SK-N-SH (cell line): ENCODE measurements at regions not wholly inside any gene's neighbourhood (a gene's known extent, or its start where the extent isn't known, plus 50 kb on each side); places are given as distances from the start of the nearest gene placed in this dataset.

Experiments
- CTCF ChIA-PET: fragments of 300-600, 350-600 bp; formaldehyde crosslinking; extraction: SDS; loops from one replicate; lab custom pipeline; 2021; lab: Yijun Ruan, JAX
- POLR2A ChIA-PET: fragments of 350-600 bp; sonication (Branson Sonifier 250); formaldehyde crosslinking; extraction: SDS; loops from one replicate; lab custom pipeline; 2020; ENCODE audit warnings: antibody characterized with exemption, inconsistent platforms; lab: Yijun Ruan, JAX
- DNase-seq: peaks from one replicate; pipeline ENCODE4 v3.0.0; 2012
- H2AFZ ChIP-seq: fragments of 200-600 bp; sonication (generic); 2 replicates; pipeline ENCODE4 v1.8.1; 2016; ENCODE audit warnings: antibody characterized with exemption, mild to moderate bottlenecking, low read depth
- H3F3A ChIP-seq: fragments of 200-600 bp; sonication (generic); replicated peaks from 2 replicates; pipeline ENCODE3; 2016; ENCODE audit warnings: antibody characterized with exemption, mild to moderate bottlenecking; ENCODE audit not compliant: insufficient read depth
- H3K27ac ChIP-seq, 2 experiments: fragments of 200-500 bp in 1 of 2; fragments of 200-600 bp in 1 of 2; sonication (Bioruptor generic) in 1 of 2; sonication (generic), shearing (Covaris generic) in 1 of 2; 2 replicates each; pipeline versions ENCODE4 v1.5.1 to v1.6.1; 2014 to 2016; ENCODE audit warnings: low read depth in 2 of 2, inconsistent platforms in 1 of 2, low read length in 1 of 2, mild to moderate bottlenecking in 1 of 2, mixed read lengths in 1 of 2
- H3K27me3 ChIP-seq: fragments of 200-600 bp; sonication (generic), shearing (Covaris generic); 2 replicates; pipeline ENCODE4 v1.6.1; 2016; ENCODE audit warnings: mixed run types; ENCODE audit not compliant: insufficient read depth
- H3K36me3 ChIP-seq, 2 experiments: fragments of 200-500 bp in 1 of 2; fragments of 200-600 bp in 1 of 2; sonication (Bioruptor generic) in 1 of 2; sonication (generic) in 1 of 2; replicated peaks in 1 of 2; 2 replicates each; pipeline versions ENCODE3 to v1.5.1; 2014 to 2016; ENCODE audit warnings: low read length in 1 of 2, mild to moderate bottlenecking in 1 of 2; ENCODE audit not compliant: insufficient read depth in 2 of 2, control insufficient read depth in 1 of 2
- H3K4me1 ChIP-seq, 2 experiments: fragments of 200-500 bp in 1 of 2; fragments of 200-600 bp in 1 of 2; sonication (Bioruptor generic) in 1 of 2; sonication (generic), shearing (Covaris generic) in 1 of 2; 2 replicates each; pipeline versions ENCODE4 v1.5.1 to v1.6.1; 2014 to 2016; ENCODE audit warnings: low read depth in 1 of 2, low read length in 1 of 2, mixed run types in 1 of 2; ENCODE audit not compliant: insufficient read depth in 2 of 2, control insufficient read depth in 1 of 2
- H3K4me2 ChIP-seq: fragments of 200-600 bp; sonication (generic), shearing (Covaris generic); 2 replicates; pipeline ENCODE4 v1.6.1; 2017; ENCODE audit warnings: mixed run types
- H3K4me3 ChIP-seq, 2 experiments: fragments of 200-500 bp in 1 of 2; fragments of 200-600 bp in 1 of 2; sonication (Bioruptor generic) in 1 of 2; sonication (generic), shearing (Covaris generic) in 1 of 2; 2 replicates each; pipeline versions ENCODE4 v1.5.1 to v1.8.1; 2014 to 2016; ENCODE audit warnings: low read depth in 2 of 2, inconsistent platforms in 1 of 2, low read length in 1 of 2, mild to moderate bottlenecking in 1 of 2, mixed read lengths in 1 of 2, moderate library complexity in 1 of 2
- H3K79me2 ChIP-seq: fragments of 200-600 bp; sonication (generic); 2 replicates; pipeline ENCODE4 v1.8.1; 2017; ENCODE audit warnings: mild to moderate bottlenecking; ENCODE audit not compliant: insufficient read depth
- H3K9ac ChIP-seq: fragments of 200-600 bp; sonication (generic); 2 replicates; pipeline ENCODE4 v1.6.1; 2017; ENCODE audit warnings: mixed run types
- H3K9me2 ChIP-seq: fragments of 200-600 bp; sonication (generic); 2 replicates; pipeline ENCODE4 v1.6.1; 2017; ENCODE audit warnings: mixed run types
- H3K9me3 ChIP-seq: fragments of 200-600 bp; sonication (generic); 2 replicates; pipeline ENCODE4 v1.6.1; 2017; ENCODE audit warnings: mixed run types, mild to moderate bottlenecking, moderate library complexity
- H4K20me1 ChIP-seq: fragments of 200-600 bp; sonication (generic); 2 replicates; pipeline ENCODE4 v1.6.1; 2017; ENCODE audit warnings: mild to moderate bottlenecking, mixed run types; ENCODE audit not compliant: insufficient read depth
- CHD2 ChIP-seq: fragments of 150-350 bp; IDR thresholded peaks from 2 replicates; pipeline ENCODE4 v1.6.1; 2018; ENCODE audit warnings: low read length; ENCODE audit not compliant: partially characterized antibody
- EP300 ChIP-seq, 2 experiments: IDR thresholded peaks; 2 replicates each; pipeline versions ENCODE4 v1.4.0 to v1.6.1; 2012; ENCODE audit warnings: borderline replicate concordance in 1 of 2, low read depth in 1 of 2, low read length in 1 of 2
- EZH2phosphoT487 ChIP-seq: fragments of 200-600 bp; sonication (generic); IDR thresholded peaks from 2 replicates; pipeline ENCODE4 v1.6.1; 2017; ENCODE audit warnings: low read depth, mixed run types, mild to moderate bottlenecking, antibody characterized with exemption, moderate library complexity, borderline replicate concordance
- FOSL2 ChIP-seq: IDR thresholded peaks from 2 replicates; pipeline ENCODE4 v1.4.0; 2012; ENCODE audit warnings: low read depth, mild to moderate bottlenecking, moderate library complexity, borderline replicate concordance
- FOXM1 ChIP-seq: IDR thresholded peaks from 2 replicates; pipeline ENCODE4 v1.4.0; 2012; ENCODE audit warnings: low read depth, mild to moderate bottlenecking
- GABPA ChIP-seq: IDR thresholded peaks from 2 replicates; pipeline ENCODE4 v1.4.0; 2012; ENCODE audit warnings: low read depth, mild to moderate bottlenecking
- NRF1 ChIP-seq: IDR thresholded peaks from 2 replicates; pipeline ENCODE4 v1.6.1; 2012; ENCODE audit warnings: low read depth, mild to moderate bottlenecking, low read length
- RFX5 ChIP-seq: IDR thresholded peaks from 2 replicates; pipeline ENCODE4 v1.6.1; 2012; ENCODE audit warnings: mild to moderate bottlenecking, improper control_type of control experiment, low read length
- RXRA ChIP-seq: IDR thresholded peaks from 2 replicates; pipeline ENCODE4 v1.4.0; 2012; ENCODE audit warnings: low read depth, mild to moderate bottlenecking, borderline replicate concordance
- SIN3A ChIP-seq: IDR thresholded peaks from 2 replicates; pipeline ENCODE4 v1.6.1; 2012; ENCODE audit warnings: low read depth, mild to moderate bottlenecking, low read length, moderate library complexity, borderline replicate concordance
- TAF1 ChIP-seq: IDR thresholded peaks from 2 replicates; pipeline ENCODE4 v1.6.1; 2012; ENCODE audit warnings: low read depth, mild to moderate bottlenecking, low read length, moderate library complexity, borderline replicate concordance
- YY1 ChIP-seq: IDR thresholded peaks from 2 replicates; pipeline ENCODE4 v1.4.0; 2012; ENCODE audit warnings: low read depth, mild to moderate bottlenecking
- WGBS: methylation state at CpG from one replicate; pipeline ENCODE4 v1.1.6; 2017; ENCODE audit warnings: low lambda C conversion rate; 5-methylcytosine and 5-hydroxymethylcytosine counted together
- TF ChIP-seq, protein P1 (sequence below): fragments of 150-350 bp; IDR thresholded peaks from 2 replicates; pipeline ENCODE4 v1.6.1; 2016; ENCODE audit warnings: mild to moderate bottlenecking, low read depth, low read length
- TF ChIP-seq, protein P2 (sequence below): IDR thresholded peaks from 2 replicates; pipeline ENCODE4; 2012
- TF ChIP-seq, protein P3 (sequence below): IDR thresholded peaks from 2 replicates; pipeline ENCODE4 v1.4.0; 2012; ENCODE audit warnings: low read depth
- TF ChIP-seq, protein P4 (sequence below): fragments of 150-350 bp; IDR thresholded peaks from 2 replicates; pipeline ENCODE4 v1.6.1; 2017; ENCODE audit warnings: antibody characterized with exemption, low read length, low read depth, borderline replicate concordance
- TF ChIP-seq, protein P5 (sequence below): IDR thresholded peaks from 2 replicates; pipeline ENCODE4 v1.4.0; 2012; ENCODE audit warnings: low read depth, borderline replicate concordance

DNA sequence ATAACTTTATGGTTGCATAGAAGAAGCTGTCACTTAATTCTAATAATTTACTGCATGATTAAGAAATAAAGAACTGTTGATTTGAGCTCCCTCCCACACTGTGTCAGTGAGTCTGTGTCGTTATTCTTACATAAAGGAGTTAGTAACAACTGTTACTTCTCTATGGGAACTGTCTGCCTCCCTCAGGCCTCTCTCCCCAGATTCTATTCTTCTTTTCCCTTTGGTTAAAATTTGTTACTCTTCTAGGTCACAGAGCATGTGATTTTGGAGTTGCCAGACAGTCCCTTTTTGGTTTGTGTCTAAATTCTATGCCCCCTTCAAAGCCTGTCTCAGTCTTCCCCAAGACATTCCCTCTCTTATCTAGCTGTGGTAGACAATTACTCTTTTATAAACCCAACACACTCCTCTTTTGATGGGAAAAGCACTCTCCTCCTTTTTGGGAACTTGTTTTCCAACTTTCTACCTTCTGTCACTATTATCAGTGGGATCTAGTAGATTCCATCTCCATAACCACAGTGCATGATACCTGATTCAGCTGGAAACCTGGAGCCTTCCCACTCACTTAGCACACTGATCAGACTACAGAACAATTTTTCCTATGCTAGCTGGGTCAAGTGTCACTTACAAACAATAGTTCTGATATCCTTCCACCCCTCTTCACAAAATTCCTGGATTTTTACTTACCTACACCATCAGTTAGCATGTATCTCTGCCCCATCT, 422.1 kb upstream of the TGFBR2 start:
- H3K36me3 ChIP-seq: no peaks in the 10 kb centered on the region
- no peaks in the 10 kb centered on the region for H3F3A ChIP-seq
- DNase-seq: no peak
- H3K4me1 ChIP-seq: peaks cover 10 to 21% of the 10 kb centered on the region in 2 experiments; a peak in 3 of 4 replicates
- no peak overlapping the region for H2AFZ ChIP-seq
- H3K27ac ChIP-seq: no peak overlapping the region
- H3K79me2 ChIP-seq: no peaks in the 10 kb centered on the region
- H3K4me2 ChIP-seq: no peak overlapping the region
- no peaks in the 10 kb centered on the region for H3K9me2 ChIP-seq
- H3K9me3 ChIP-seq: no peaks in the 10 kb centered on the region
- no peaks in the 10 kb centered on the region for H3K27me3 ChIP-seq
- CTCF ChIA-PET: interaction anchor here (1.1 to 1.5 kb wide), 2 partner anchors 142 to 510 kb away, joined by 3 to 4 read pairs; no protein-coding TSS in a partner anchor
- TF ChIP-seq TAF1 (no peak), EZH2phosphoT487 (no peak), FOSL2 (no peak), NRF1 (no peak)
- TF ChIP-seq, protein P1, sequence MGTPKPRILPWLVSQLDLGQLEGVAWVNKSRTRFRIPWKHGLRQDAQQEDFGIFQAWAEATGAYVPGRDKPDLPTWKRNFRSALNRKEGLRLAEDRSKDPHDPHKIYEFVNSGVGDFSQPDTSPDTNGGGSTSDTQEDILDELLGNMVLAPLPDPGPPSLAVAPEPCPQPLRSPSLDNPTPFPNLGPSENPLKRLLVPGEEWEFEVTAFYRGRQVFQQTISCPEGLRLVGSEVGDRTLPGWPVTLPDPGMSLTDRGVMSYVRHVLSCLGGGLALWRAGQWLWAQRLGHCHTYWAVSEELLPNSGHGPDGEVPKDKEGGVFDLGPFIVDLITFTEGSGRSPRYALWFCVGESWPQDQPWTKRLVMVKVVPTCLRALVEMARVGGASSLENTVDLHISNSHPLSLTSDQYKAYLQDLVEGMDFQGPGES: no peak
- 80% methylated on average over 1 of the region's 1 CpG for WGBS
- no peak overlapping the region for H3K9ac ChIP-seq
- POLR2A ChIA-PET: no interaction called here
- H4K20me1 ChIP-seq: no peaks in the 10 kb centered on the region
- no peak overlapping the region for H3K4me3 ChIP-seq

DNA sequence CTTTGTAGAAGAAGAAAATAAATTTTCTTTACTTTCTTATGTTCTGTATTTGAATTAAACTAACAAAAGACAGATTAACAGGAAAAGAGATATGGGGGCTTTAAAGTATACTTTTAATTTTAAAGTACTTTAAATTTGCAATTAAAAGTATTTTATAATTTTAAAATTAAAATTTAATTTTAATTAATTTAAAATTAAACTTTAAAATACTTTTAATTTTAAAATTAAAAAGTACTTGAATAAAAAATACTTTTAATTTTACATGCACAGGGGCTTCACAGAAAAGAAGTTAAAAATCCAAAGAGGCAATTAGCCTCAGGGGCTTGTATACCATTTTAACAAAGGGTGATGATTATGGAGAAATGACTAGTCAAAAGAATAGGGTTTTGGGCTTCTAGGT, 420.5 kb upstream of the TGFBR2 start:
- Histone ChIP-seq H3K27me3 (no peaks in the 10 kb centered on the region), H4K20me1 (no peaks in the 10 kb centered on the region), H3K4me2 (no peak overlapping the region), H3K27ac (peak overlapping the region in 1 of 2 experiments; percentile 47; a peak in 2 of 4 replicates), H3K4me1 (peaks cover 10 to 21% of the 10 kb centered on the region in 2 experiments; a peak in 3 of 4 replicates), H3K9me3 (no peaks in the 10 kb centered on the region), H3K79me2 (no peaks in the 10 kb centered on the region), H3F3A (no peaks in the 10 kb centered on the region), H3K4me3 (no peak overlapping the region), H3K36me3 (no peaks in the 10 kb centered on the region), H2AFZ (no peak overlapping the region), H3K9me2 (no peaks in the 10 kb centered on the region), H3K9ac (no peak overlapping the region)
- ChIA-PET POLR2A (interaction anchor here (0.6 kb wide), 1 partner anchor 1367 kb away, joined by 3 read pairs; no protein-coding TSS in a partner anchor), CTCF (interaction anchor here (1.0 to 1.1 kb wide), 2 partner anchors 13 to 143 kb away, joined by 3 to 5 read pairs; no protein-coding TSS in a partner anchor)
- DNase-seq: no peak
- TF ChIP-seq, protein P2, sequence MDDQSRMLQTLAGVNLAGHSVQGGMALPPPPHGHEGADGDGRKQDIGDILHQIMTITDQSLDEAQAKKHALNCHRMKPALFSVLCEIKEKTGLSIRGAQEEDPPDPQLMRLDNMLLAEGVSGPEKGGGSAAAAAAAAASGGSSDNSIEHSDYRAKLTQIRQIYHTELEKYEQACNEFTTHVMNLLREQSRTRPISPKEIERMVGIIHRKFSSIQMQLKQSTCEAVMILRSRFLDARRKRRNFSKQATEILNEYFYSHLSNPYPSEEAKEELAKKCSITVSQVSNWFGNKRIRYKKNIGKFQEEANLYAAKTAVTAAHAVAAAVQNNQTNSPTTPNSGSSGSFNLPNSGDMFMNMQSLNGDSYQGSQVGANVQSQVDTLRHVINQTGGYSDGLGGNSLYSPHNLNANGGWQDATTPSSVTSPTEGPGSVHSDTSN: no peak
- TF ChIP-seq RXRA: no peak
- TF ChIP-seq CHD2: no peak
- TF ChIP-seq, protein P3, sequence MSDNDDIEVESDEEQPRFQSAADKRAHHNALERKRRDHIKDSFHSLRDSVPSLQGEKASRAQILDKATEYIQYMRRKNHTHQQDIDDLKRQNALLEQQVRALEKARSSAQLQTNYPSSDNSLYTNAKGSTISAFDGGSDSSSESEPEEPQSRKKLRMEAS: no peak
- no peak for TF ChIP-seq SIN3A
- no peak for TF ChIP-seq EP300 (IDR thresholded peaks at IDR 0.05; ENCODE audit: borderline replicate concordance in 1 of 2, low read depth in 1 of 2, low read length in 1 of 2)
- TF ChIP-seq FOXM1: no peak
- no peak for TF ChIP-seq YY1
- TF ChIP-seq GABPA: no peak
- TF ChIP-seq RFX5: no peak
- TF ChIP-seq, protein P4, sequence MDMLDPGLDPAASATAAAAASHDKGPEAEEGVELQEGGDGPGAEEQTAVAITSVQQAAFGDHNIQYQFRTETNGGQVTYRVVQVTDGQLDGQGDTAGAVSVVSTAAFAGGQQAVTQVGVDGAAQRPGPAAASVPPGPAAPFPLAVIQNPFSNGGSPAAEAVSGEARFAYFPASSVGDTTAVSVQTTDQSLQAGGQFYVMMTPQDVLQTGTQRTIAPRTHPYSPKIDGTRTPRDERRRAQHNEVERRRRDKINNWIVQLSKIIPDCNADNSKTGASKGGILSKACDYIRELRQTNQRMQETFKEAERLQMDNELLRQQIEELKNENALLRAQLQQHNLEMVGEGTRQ: no peak
- TF ChIP-seq, protein P5, sequence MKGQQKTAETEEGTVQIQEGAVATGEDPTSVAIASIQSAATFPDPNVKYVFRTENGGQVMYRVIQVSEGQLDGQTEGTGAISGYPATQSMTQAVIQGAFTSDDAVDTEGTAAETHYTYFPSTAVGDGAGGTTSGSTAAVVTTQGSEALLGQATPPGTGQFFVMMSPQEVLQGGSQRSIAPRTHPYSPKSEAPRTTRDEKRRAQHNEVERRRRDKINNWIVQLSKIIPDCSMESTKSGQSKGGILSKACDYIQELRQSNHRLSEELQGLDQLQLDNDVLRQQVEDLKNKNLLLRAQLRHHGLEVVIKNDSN: no peak
